ENCODE measurements at regions not wholly inside any gene's neighbourhood (a gene's known extent, or its start where the extent isn't known, plus 50 kb on each side); places are given as distances from the start of the nearest gene placed in this dataset.

DNA sequence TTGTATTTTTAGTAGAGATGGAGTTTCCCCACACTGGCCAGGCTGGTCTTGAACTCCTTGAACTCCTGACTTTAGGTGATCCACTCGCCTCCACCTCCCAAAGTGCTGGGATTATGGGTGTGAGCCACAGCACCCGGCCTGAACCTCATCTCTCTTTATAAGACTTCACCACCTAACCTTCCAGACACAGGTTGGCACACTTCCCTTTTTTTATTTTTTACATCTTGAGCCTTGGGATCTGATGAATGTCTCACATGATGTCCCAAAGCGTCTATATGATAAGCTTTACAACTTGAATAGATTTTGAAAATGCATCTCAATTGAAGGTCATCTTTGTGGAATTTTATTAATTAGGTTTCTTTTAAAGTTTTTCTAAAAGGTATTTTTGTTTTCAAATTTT is 172.4 kb upstream of the IVNS1ABP start:
- no peak for TF ChIP-seq RFX5 (IDR thresholded peaks at IDR 0.05; ENCODE audit: low read length)
- no peak for TF ChIP-seq RAD21 (IDR thresholded peaks at IDR 0.05; ENCODE audit: low read length)
- TF ChIP-seq, protein P1, sequence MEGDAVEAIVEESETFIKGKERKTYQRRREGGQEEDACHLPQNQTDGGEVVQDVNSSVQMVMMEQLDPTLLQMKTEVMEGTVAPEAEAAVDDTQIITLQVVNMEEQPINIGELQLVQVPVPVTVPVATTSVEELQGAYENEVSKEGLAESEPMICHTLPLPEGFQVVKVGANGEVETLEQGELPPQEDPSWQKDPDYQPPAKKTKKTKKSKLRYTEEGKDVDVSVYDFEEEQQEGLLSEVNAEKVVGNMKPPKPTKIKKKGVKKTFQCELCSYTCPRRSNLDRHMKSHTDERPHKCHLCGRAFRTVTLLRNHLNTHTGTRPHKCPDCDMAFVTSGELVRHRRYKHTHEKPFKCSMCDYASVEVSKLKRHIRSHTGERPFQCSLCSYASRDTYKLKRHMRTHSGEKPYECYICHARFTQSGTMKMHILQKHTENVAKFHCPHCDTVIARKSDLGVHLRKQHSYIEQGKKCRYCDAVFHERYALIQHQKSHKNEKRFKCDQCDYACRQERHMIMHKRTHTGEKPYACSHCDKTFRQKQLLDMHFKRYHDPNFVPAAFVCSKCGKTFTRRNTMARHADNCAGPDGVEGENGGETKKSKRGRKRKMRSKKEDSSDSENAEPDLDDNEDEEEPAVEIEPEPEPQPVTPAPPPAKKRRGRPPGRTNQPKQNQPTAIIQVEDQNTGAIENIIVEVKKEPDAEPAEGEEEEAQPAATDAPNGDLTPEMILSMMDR (IDR thresholded peaks at IDR 0.05) = no peak
- no peak for TF ChIP-seq TAF1 (IDR thresholded peaks at IDR 0.05; ENCODE audit: borderline replicate concordance, low read depth, low read length)
- TF ChIP-seq GABPA (IDR thresholded peaks at IDR 0.05; ENCODE audit: low read depth) = no peak
- TF ChIP-seq FOSL2 (IDR thresholded peaks at IDR 0.05; ENCODE audit: borderline replicate concordance, low read depth) = no peak
- no peak for TF ChIP-seq MXI1 (IDR thresholded peaks at IDR 0.05; ENCODE audit: low read depth, low read length)
- no peak for TF ChIP-seq EP300 (IDR thresholded peaks at IDR 0.05; ENCODE audit: borderline replicate concordance in 1 of 2, low read depth in 1 of 2, low read length in 1 of 2)
- no peak for TF ChIP-seq FOXM1 (IDR thresholded peaks at IDR 0.05; ENCODE audit: low read depth)
- TF ChIP-seq POLR2AphosphoS5 (IDR thresholded peaks at IDR 0.05; ENCODE audit: low read depth, low read length) = no peak
- TF ChIP-seq FOXJ3 (CRISPR knock-in tag; IDR thresholded peaks at IDR 0.05) = no peak
- TF ChIP-seq, protein P2, sequence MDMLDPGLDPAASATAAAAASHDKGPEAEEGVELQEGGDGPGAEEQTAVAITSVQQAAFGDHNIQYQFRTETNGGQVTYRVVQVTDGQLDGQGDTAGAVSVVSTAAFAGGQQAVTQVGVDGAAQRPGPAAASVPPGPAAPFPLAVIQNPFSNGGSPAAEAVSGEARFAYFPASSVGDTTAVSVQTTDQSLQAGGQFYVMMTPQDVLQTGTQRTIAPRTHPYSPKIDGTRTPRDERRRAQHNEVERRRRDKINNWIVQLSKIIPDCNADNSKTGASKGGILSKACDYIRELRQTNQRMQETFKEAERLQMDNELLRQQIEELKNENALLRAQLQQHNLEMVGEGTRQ (IDR thresholded peaks at IDR 0.05; ENCODE audit: borderline replicate concordance, low read depth, low read length) = no peak
